ENCODE measurements at regions not wholly inside any gene's neighbourhood (a gene's known extent, or its start where the extent isn't known, plus 50 kb on each side); places are given as distances from the start of the nearest gene placed in this dataset.
"Not testable (repeated sequence)": the region's sequence is repeated elsewhere in the genome, so short reads cannot be mapped to it uniquely, and the experiment has no call there.

DNA sequence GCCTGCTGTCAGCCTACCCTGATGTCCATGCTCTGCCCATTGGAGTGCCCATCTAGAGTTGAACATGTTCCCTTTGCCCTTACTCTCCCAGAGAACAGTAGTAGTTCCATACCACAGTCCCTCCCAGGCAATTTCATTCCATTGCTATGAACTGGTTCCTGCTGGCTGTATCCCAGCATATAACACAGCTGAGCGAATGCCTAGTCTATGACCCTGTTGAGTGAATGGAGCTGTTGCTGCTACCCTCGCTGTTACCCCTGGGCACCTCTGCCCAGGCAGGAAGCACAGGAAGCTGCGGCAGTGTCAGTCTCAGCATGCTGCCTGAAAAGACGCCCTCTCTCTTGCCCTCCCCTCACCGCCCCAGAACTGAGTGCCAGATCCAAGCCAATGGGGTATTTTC is 73.3 kb downstream of the SOX3 start:
- Histone ChIP-seq H3K4me1 (ENCODE audit: control insufficient read depth, insufficient read depth, low read length) (no peaks in the 10 kb centered on the region), H3K27me3 (ENCODE audit: control insufficient read depth, insufficient read depth, low read length, poor library complexity, severe bottlenecking) (no peaks in the 10 kb centered on the region), H3K27ac (ENCODE audit: low read depth, low read length) (no peak overlapping the region), H3K9me3 (ENCODE audit: control insufficient read depth, low read length) (no peaks in the 10 kb centered on the region), H3K4me3 (ENCODE audit: low read length) (no peak overlapping the region), H3K36me3 (ENCODE audit: control insufficient read depth, insufficient read depth, low read length) (no peaks in the 10 kb centered on the region), H3K9ac (ENCODE audit: extremely low read depth, low read length, poor library complexity, severe bottlenecking) (no peak overlapping the region)
- 90 to 100% methylated on average over 1 to 5 of the region's 5 CpGs for WGBS, 2 experiments (ENCODE audit: insufficient coverage in 1 of 2, insufficient read length in 1 of 2)
- peaks cover 4% of the 10 kb centered on the region for H3K4me1 Mint-ChIP-seq
- no peaks in the 10 kb centered on the region for H3K9me3 Mint-ChIP-seq
- H3K27ac Mint-ChIP-seq: no peak overlapping the region
- TF ChIP-seq, protein P1, sequence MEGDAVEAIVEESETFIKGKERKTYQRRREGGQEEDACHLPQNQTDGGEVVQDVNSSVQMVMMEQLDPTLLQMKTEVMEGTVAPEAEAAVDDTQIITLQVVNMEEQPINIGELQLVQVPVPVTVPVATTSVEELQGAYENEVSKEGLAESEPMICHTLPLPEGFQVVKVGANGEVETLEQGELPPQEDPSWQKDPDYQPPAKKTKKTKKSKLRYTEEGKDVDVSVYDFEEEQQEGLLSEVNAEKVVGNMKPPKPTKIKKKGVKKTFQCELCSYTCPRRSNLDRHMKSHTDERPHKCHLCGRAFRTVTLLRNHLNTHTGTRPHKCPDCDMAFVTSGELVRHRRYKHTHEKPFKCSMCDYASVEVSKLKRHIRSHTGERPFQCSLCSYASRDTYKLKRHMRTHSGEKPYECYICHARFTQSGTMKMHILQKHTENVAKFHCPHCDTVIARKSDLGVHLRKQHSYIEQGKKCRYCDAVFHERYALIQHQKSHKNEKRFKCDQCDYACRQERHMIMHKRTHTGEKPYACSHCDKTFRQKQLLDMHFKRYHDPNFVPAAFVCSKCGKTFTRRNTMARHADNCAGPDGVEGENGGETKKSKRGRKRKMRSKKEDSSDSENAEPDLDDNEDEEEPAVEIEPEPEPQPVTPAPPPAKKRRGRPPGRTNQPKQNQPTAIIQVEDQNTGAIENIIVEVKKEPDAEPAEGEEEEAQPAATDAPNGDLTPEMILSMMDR (conservative IDR thresholded peaks at IDR 0.05): no peak
- no peak overlapping the region for H3K4me3 Mint-ChIP-seq
- H3K27me3 Mint-ChIP-seq (ENCODE audit: insufficient read depth): peaks cover 69% of the 10 kb centered on the region
- no peak for DNase-seq
- no peaks in the 10 kb centered on the region for H3K36me3 Mint-ChIP-seq (ENCODE audit: low read depth)

DNA sequence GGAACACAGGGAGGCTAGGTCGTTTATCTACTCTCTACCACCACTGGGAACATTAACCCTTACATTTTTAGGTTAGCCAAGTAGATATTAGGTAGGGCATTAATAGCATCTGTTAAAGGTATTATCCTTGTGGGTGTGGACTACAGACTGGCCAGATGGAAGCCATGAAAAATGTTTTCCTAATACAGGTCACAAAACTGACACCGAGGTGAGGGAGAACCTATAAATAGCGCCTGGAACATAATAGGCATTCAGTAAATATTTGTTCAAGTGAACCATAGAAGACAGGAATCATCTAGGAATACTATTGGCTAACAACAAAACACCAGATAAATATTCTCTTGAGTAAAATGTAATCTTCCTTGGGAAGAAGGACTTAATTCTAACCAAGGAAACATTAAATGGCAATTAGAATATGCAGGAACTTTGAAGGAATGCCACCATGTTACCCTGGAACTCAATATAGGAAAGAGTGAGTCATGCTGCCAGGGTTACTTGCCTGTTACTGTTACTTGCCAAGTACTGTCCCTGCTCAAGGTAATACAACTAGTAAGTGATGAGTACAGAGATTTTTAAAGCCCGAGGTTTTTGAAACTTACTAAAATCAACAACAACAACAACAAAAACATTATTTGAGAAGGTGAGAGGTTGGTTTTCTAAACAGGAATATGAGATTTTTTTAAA is 79.0 kb downstream of the SOX3 start:
- Mint-ChIP-seq H3K27me3 (ENCODE audit: insufficient read depth) (peaks cover 12% of the 10 kb centered on the region), H3K4me1 (no peaks in the 10 kb centered on the region)
- WGBS, 2 experiments (ENCODE audit: insufficient coverage in 1 of 2, insufficient read length in 1 of 2): 88% methylated on average over 2 of the region's 4 CpGs; no CpG with 5 or more reads in 1 of the 2 experiments

DNA sequence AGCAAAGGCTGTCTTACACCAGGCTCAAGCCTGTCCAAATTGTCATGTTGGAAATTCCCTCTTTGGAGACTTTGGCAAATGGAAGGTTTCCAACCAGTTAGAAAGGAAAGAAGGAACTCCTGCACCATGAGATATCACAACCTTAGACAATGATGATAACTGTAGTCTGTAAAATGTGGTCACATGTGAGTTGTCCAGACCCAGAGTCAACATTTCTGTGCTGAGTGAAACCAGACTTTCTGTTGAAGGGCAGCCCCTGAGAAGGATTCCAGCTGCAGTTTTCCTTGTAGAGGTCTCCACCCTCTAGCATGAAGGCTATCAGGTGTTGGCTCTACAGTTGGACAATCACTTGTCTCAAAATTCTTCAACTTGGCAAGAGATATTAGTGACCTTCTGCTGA is 82.4 kb downstream of the SOX3 start:
- no peaks in the 10 kb centered on the region for H3K4me1 ChIP-seq (ENCODE audit: control insufficient read depth, insufficient read depth, low read length)
- H3K27me3 ChIP-seq (ENCODE audit: control insufficient read depth, insufficient read depth, low read length, poor library complexity, severe bottlenecking): no peaks in the 10 kb centered on the region
- no peak for DNase-seq
- H3K36me3 ChIP-seq (ENCODE audit: control insufficient read depth, insufficient read depth, low read length): no peaks in the 10 kb centered on the region
- Mint-ChIP-seq H3K9me3 (no peaks in the 10 kb centered on the region), H3K4me3 (no peak overlapping the region), H3K4me1 (no peaks in the 10 kb centered on the region), H3K36me3 (ENCODE audit: low read depth) (no peaks in the 10 kb centered on the region), H3K27ac (no peak overlapping the region), H3K27me3 (ENCODE audit: insufficient read depth) (no peaks in the 10 kb centered on the region)
- TF ChIP-seq, protein P1 (conservative IDR thresholded peaks at IDR 0.05): no peak
- no peak overlapping the region for H3K4me3 ChIP-seq (ENCODE audit: low read length)
- H3K27ac ChIP-seq (ENCODE audit: low read depth, low read length): no peak overlapping the region
- no peak overlapping the region for H3K9ac ChIP-seq (ENCODE audit: extremely low read depth, low read length, poor library complexity, severe bottlenecking)
- H3K9me3 ChIP-seq (ENCODE audit: control insufficient read depth, low read length): no peaks in the 10 kb centered on the region

More for the DNA sequence above, 79.0 kb downstream of the SOX3 start:
- no peak for DNase-seq
- no peak overlapping the region for H3K4me3 Mint-ChIP-seq
- no peaks in the 10 kb centered on the region for H3K36me3 Mint-ChIP-seq (ENCODE audit: low read depth)
- H3K27ac Mint-ChIP-seq: no peak overlapping the region
- no peak overlapping the region for H3K4me3 ChIP-seq (ENCODE audit: low read length)
- no peaks in the 10 kb centered on the region for H3K36me3 ChIP-seq (ENCODE audit: control insufficient read depth, insufficient read depth, low read length)
- no peak overlapping the region for H3K9ac ChIP-seq (ENCODE audit: extremely low read depth, low read length, poor library complexity, severe bottlenecking)
- no peaks in the 10 kb centered on the region for H3K9me3 Mint-ChIP-seq
- TF ChIP-seq, protein P1 (conservative IDR thresholded peaks at IDR 0.05): no peak
- H3K27ac ChIP-seq (ENCODE audit: low read depth, low read length): no peak overlapping the region
- no peaks in the 10 kb centered on the region for H3K27me3 ChIP-seq (ENCODE audit: control insufficient read depth, insufficient read depth, low read length, poor library complexity, severe bottlenecking)
- H3K9me3 ChIP-seq (ENCODE audit: control insufficient read depth, low read length): no peaks in the 10 kb centered on the region
- no peaks in the 10 kb centered on the region for H3K4me1 ChIP-seq (ENCODE audit: control insufficient read depth, insufficient read depth, low read length)

DNA sequence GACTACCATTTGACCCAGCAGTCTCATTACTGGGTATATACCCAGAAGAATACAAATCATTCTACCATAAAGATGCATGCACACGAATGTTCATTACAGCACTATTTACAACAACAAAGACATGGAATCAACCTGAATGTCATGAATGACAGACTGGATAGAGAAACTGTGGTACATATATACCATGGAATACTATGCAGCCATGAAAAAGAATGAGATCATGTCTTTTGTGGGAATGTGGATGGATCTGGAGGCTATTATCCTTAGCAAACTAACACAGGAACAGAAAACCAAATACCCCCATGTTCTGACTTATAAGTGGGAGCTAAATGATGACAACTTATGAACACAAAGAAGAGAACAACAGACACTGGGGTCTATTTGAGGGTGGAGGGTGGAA is 102.7 kb downstream of the SOX3 start:
- H3K27ac Mint-ChIP-seq; H3K36me3 Mint-ChIP-seq (ENCODE audit: low read depth); H3K4me3 ChIP-seq (ENCODE audit: low read length); DNase-seq; H3K27me3 ChIP-seq (ENCODE audit: control insufficient read depth, insufficient read depth, low read length, poor library complexity, severe bottlenecking); H3K4me1 Mint-ChIP-seq; H3K9ac ChIP-seq (ENCODE audit: extremely low read depth, low read length, poor library complexity, severe bottlenecking); H3K4me1 ChIP-seq (ENCODE audit: control insufficient read depth, insufficient read depth, low read length); H3K27ac ChIP-seq (ENCODE audit: low read depth, low read length); H3K36me3 ChIP-seq (ENCODE audit: control insufficient read depth, insufficient read depth, low read length); H3K27me3 Mint-ChIP-seq (ENCODE audit: insufficient read depth); H3K9me3 ChIP-seq (ENCODE audit: control insufficient read depth, low read length); H3K4me3 Mint-ChIP-seq: not testable (repeated sequence)
- WGBS, 2 experiments (ENCODE audit: insufficient coverage in 1 of 2, insufficient read length in 1 of 2): 100% methylated on average over 1 of the region's 1 CpG; no CpG with 5 or more reads in 1 of the 2 experiments
- H3K9me3 Mint-ChIP-seq: peaks cover 29% of the 10 kb centered on the region

DNA sequence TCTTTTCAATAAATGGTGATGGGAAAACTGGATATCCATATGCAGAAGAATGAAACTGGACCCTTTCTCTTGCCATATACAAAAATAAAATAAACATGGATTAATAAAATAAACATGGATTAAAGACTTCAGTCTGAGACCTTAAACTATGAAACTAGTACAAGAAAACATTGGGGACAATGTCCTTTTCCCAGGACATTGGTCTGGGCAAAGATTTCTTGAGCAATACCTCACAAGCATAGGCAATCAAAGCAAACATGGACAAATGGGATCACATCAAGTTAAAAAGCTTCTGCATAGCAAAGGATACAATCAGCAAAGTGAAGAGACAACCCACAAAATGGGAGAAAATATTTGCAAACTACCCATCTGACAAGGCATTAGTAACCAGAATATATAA is 108.5 kb downstream of the SOX3 start:
- not testable (repeated sequence) for H3K36me3 ChIP-seq (ENCODE audit: control insufficient read depth, insufficient read depth, low read length); H3K9me3 ChIP-seq (ENCODE audit: control insufficient read depth, low read length); H3K27me3 Mint-ChIP-seq (ENCODE audit: insufficient read depth); H3K9ac ChIP-seq (ENCODE audit: extremely low read depth, low read length, poor library complexity, severe bottlenecking); H3K27ac ChIP-seq (ENCODE audit: low read depth, low read length); H3K4me3 Mint-ChIP-seq; H3K4me1 Mint-ChIP-seq; H3K36me3 Mint-ChIP-seq (ENCODE audit: low read depth); H3K27me3 ChIP-seq (ENCODE audit: control insufficient read depth, insufficient read depth, low read length, poor library complexity, severe bottlenecking); H3K9me3 Mint-ChIP-seq; H3K27ac Mint-ChIP-seq; DNase-seq; H3K4me3 ChIP-seq (ENCODE audit: low read length); H3K4me1 ChIP-seq (ENCODE audit: control insufficient read depth, insufficient read depth, low read length)

Measured in endodermal cell (in vitro differentiated cells).